HG03280 (cell line): ENCODE measurements at regions not wholly inside any gene's neighbourhood (a gene's known extent, or its start where the extent isn't known, plus 50 kb on each side); places are given as distances from the start of the nearest gene placed in this dataset.
"Not testable (repeated sequence)": the region's sequence is repeated elsewhere in the genome, so short reads cannot be mapped to it uniquely, and the experiment has no call there.

Experiments
- ATAC-seq: cut with Tn5 transposase; IDR thresholded peaks from one replicate; pipeline ENCODE4 v1.9.1; 2021; ENCODE audit warnings: mild to moderate bottlenecking, moderate library complexity; ENCODE audit not compliant: unreplicated experiment

- not testable (repeated sequence) for ATAC-seq
These were observed 103.0 kb upstream of the FAM25C start for GRCh38 chr10:48102410-48103146.

DNA sequence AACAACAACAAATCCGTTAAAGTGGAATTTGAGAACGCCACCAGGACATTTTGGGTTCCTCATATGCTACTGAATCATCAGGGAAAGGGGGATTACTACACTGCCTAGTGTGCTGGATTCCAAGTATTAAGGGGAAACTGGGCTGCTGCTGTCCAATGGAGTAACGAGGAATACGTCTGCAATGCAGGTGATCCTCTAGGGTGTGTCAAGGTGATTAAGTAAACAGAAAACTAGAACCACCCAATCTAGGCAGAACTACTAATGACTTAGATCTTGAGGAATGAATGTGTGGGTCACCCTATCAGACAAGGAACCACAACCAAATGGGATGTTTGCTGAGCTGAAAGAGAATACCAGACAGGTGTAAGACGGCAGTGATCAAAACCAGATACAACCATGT is 99.3 kb upstream of the FAM25C start:
- not testable (repeated sequence) for ATAC-seq

GRCh38 chr10:48090706-48091105 is 91.1 kb upstream of the FAM25C start:
- not testable (repeated sequence) for ATAC-seq

GRCh38 chr10:48088087-48088486 is 88.5 kb upstream of the FAM25C start:
- not testable (repeated sequence) for ATAC-seq

DNA sequence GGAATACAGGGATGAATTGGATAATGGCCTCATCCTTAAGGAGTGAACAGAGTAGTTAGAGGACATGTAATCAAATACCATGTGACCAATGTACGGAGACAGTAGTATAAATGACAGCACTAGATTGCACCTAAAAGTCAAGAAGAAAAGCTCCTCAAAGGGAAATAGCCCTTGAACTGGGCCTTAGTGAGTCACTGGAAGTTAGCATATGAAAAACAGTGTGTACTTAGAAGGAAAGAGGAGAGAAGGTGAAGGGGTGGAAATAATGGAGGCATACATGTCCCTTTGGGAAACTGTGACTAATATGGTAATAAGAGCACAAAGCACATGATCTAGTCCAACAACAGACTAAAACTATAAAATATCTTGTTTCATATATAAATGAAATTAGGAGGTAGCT is 84.9 kb upstream of the FAM25C start:
- not testable (repeated sequence) for ATAC-seq

DNA sequence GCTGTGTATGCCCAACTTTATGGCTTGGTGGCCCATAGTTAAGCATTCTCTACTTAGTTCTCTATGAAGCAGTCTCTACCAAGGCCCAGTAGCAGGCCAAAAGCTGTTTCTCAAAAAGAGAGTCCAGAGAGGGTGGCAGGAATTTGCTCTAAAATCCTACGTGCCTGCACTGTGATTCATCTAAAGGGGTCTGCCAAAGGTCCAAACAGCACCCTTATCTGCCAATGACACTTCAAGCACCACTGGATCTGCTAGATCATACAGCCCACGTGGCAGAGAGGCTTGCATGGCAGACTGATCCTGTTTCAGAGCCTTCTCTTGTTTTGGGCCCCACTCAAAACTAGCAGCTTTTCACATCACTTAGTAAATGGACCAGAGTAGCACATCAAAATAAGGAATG is 71.6 kb upstream of the FAM25C start:
- not testable (repeated sequence) for ATAC-seq

DNA sequence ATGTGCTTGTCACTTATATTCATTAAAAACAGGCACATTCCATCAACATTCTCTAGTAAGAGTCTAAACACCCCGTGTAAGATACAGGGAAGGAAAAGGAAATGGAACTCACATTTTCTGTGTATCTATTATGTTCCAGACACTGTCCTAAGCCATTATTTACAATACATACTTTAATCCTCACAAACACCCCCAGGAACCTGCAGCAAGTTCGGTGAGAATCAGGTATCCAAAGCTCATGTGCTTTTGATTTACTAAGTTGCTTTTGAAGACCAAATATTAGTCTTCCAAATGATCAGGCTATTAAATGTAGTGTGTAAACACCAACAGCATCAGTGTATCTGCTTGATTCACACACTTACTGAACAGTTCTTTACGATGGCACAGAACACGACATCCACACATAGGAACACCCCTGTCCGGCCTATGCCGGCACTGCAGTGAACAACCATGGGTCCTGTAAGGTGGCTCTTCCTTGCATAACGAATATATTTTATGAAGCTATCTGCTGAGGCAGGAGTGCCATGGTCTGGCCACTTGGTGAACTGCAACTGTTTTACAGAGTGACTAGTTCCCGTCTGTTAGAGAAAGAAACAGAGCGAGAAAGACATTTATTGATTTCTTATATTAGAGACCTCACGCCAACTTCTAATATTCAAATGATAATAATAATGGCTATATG is 64.5 kb upstream of the FAM25C start:
- peak; percentile 98 for ATAC-seq

GRCh38 chr10:48055395-48055794 is 55.8 kb upstream of the FAM25C start:
- ATAC-seq: not testable (repeated sequence)
